A549 (cell line): ENCODE measurements at regions not wholly inside any gene's neighbourhood (a gene's known extent, or its start where the extent isn't known, plus 50 kb on each side); places are given as distances from the start of the nearest gene placed in this dataset.

Experiments used
- ATAC-seq, 2 experiments: fragments of 200-7000 bp in 1 of 2; fragments of >200 bp in 1 of 2; cut with Nextera tagmentation in 1 of 2; cut with Tn5 transposase in 1 of 2; 3 replicates each; pipeline versions ENCODE4 v1.8.0 to v1.9.1; 2018 to 2020; ENCODE audit warnings: mild to moderate bottlenecking in 1 of 2, moderate library complexity in 1 of 2
- CTCF ChIA-PET: fragments of 300-600 bp; sonication (Branson Sonifier 250); formaldehyde crosslinking; extraction: SDS; loops from one replicate; lab custom pipeline; 2021; ENCODE audit warnings: antibody characterized with exemption, inconsistent platforms; lab: Yijun Ruan, JAX
- POLR2A ChIA-PET: fragments of 350-600 bp; formaldehyde crosslinking; extraction: SDS; loops from one replicate; lab custom pipeline; 2021; ENCODE audit warnings: antibody characterized with exemption, inconsistent platforms; lab: Yijun Ruan, JAX
- DNase-seq, 2 experiments: peaks; one replicate each; pipeline versions ENCODE4 v3.0.0 to v3.0.0-alpha.2; 2011 to 2016; ENCODE audit warnings: low read depth in 1 of 2, low spot score in 1 of 2
- FAIRE-seq: peaks from 2 replicates; lab custom pipeline; 2011; peaks lifted over from hg19 to GRCh38; lab: Jason Lieb, UNC
- H3K27ac ChIP-seq, 2 experiments: fragments of >200 bp; sonication (Bioruptor Twin); formaldehyde crosslinking; 3 replicates each; pipeline ENCODE4 v1.5.1; 2016 to 2017
- H3K4me1 ChIP-seq: fragments of >200 bp; sonication (Bioruptor Twin); formaldehyde crosslinking; 3 replicates; pipeline ENCODE4 v1.6.1; 2016
- H3K4me2 ChIP-seq: fragments of >200 bp; sonication (Bioruptor Twin); formaldehyde crosslinking; 3 replicates; pipeline ENCODE4 v1.6.1; 2016
- H3K4me3 ChIP-seq: fragments of >200 bp; sonication (Bioruptor Twin); formaldehyde crosslinking; 3 replicates; pipeline ENCODE4 v1.5.1; 2016
- H3K9me3 ChIP-seq: fragments of >200 bp; sonication (Bioruptor Twin); formaldehyde crosslinking; 3 replicates; pipeline ENCODE4 v1.6.1; 2016
- CBX2 ChIP-seq: fragments of 200-600 bp; sonication (generic); IDR thresholded peaks from 2 replicates; pipeline ENCODE4 v1.6.1; 2016; ENCODE audit warnings: low read depth, mild to moderate bottlenecking, borderline replicate concordance
- CBX8 ChIP-seq: fragments of 200-600 bp; sonication (generic); IDR thresholded peaks from 2 replicates; pipeline ENCODE4 v1.6.1; 2016
- CHD2 ChIP-seq: fragments of 150-350 bp; IDR thresholded peaks from 2 replicates; pipeline ENCODE4 v1.6.1; 2014; ENCODE audit warnings: low read length; ENCODE audit not compliant: partially characterized antibody
- CHD4 ChIP-seq: fragments of 200-600 bp; sonication (generic); IDR thresholded peaks from 2 replicates; pipeline ENCODE4 v1.6.1; 2016; ENCODE audit warnings: antibody characterized with exemption, mild to moderate bottlenecking, borderline replicate concordance
- CTCF ChIP-seq: fragments of >200 bp; sonication (Bioruptor Twin); formaldehyde crosslinking; IDR thresholded peaks from 3 replicates; pipeline ENCODE4 v1.5.1; 2016
- E2F6 ChIP-seq: IDR thresholded peaks from 2 replicates; pipeline ENCODE4 v1.6.1; 2012; ENCODE audit warnings: low read depth, borderline replicate concordance
- EHMT2 ChIP-seq: fragments of 200-600 bp; sonication (generic); IDR thresholded peaks from 2 replicates; pipeline ENCODE4 v1.6.1; 2016; ENCODE audit warnings: antibody characterized with exemption, low read depth, mild to moderate bottlenecking, moderate library complexity
- EP300 ChIP-seq, 2 experiments: fragments of >200 bp; sonication (Bioruptor Twin); formaldehyde crosslinking; IDR thresholded peaks; 2 replicates in 1 of 2; 3 replicates in 1 of 2; pipeline ENCODE4 v1.6.1; 2016 to 2017
- FOSB ChIP-seq: fragments of 250-450 bp; sonication (Bioruptor Pico); IDR thresholded peaks from 2 replicates; pipeline ENCODE4 v1.5.0; 2020; ENCODE audit warnings: mild to moderate bottlenecking, moderate library complexity
- HDAC2 ChIP-seq: fragments of 200-600 bp; sonication (generic); IDR thresholded peaks from 2 replicates; pipeline ENCODE4 v1.6.1; 2016
- HMGXB4 ChIP-seq: fragments of 250-450 bp; sonication (Bioruptor Pico); IDR thresholded peaks from 2 replicates; pipeline ENCODE4 v1.5.0; 2021; ENCODE audit warnings: mild to moderate bottlenecking, moderate library complexity, borderline replicate concordance
- HOXB13 ChIP-seq: fragments of 250-450 bp; sonication (Bioruptor Pico); IDR thresholded peaks from 2 replicates; pipeline ENCODE4 v1.5.0; 2020; ENCODE audit warnings: low read depth, mild to moderate bottlenecking, moderate library complexity
- HOXB5 ChIP-seq: fragments of 250-450 bp; sonication (Bioruptor Pico); IDR thresholded peaks from 2 replicates; pipeline ENCODE4 v1.5.0; 2020; ENCODE audit warnings: mild to moderate bottlenecking, moderate library complexity
- JUN ChIP-seq, 2 experiments: fragments of >200 bp; sonication (Bioruptor Twin); formaldehyde crosslinking; IDR thresholded peaks; 2 replicates in 1 of 2; 3 replicates in 1 of 2; pipeline ENCODE4 v1.6.1; 2016 to 2017
- KDM1A ChIP-seq: fragments of 200-600 bp; sonication (generic); IDR thresholded peaks from 2 replicates; pipeline ENCODE4 v1.6.1; 2016; ENCODE audit warnings: low read depth, mild to moderate bottlenecking
- KDM5A ChIP-seq: fragments of 200-600 bp; sonication (generic); IDR thresholded peaks from 2 replicates; pipeline ENCODE4 v1.6.1; 2016; ENCODE audit warnings: antibody characterized with exemption, mild to moderate bottlenecking
- MAX ChIP-seq: IDR thresholded peaks from 2 replicates; pipeline ENCODE4 v1.6.1; 2012
- NPAS2 ChIP-seq: fragments of 250-450 bp; sonication (Bioruptor Pico); IDR thresholded peaks from 2 replicates; pipeline ENCODE4 v1.8.0; 2022; ENCODE audit warnings: mild to moderate bottlenecking, moderate library complexity, borderline replicate concordance
- NR3C1 ChIP-seq: fragments of >200 bp; sonication (Bioruptor Twin); formaldehyde crosslinking; IDR thresholded peaks from 3 replicates; pipeline ENCODE4 v1.6.1; 2017
- PHF8 ChIP-seq: fragments of 200-600 bp; sonication (generic); IDR thresholded peaks from 2 replicates; pipeline ENCODE4 v1.6.1; 2016; ENCODE audit warnings: low read depth, mild to moderate bottlenecking, antibody characterized with exemption, moderate library complexity, borderline replicate concordance
- POLR2A ChIP-seq: IDR thresholded peaks from 2 replicates; pipeline ENCODE4 v1.6.1; 2012; ENCODE audit warnings: mild to moderate bottlenecking, low read length
- POLR2AphosphoS2 ChIP-seq: conservative IDR thresholded peaks from 2 replicates; pipeline ENCODE4 v1.6.1; 2012; ENCODE audit warnings: low read length, improper control_type of control experiment, inconsistent platforms
- RAD21 ChIP-seq, 2 experiments: fragments of >200 bp in 1 of 2; sonication (Bioruptor Twin) in 1 of 2; formaldehyde crosslinking in 1 of 2; IDR thresholded peaks in 1 of 2; conservative IDR thresholded peaks in 1 of 2; 2 replicates in 1 of 2; 3 replicates in 1 of 2; pipeline ENCODE4 v1.6.1; 2012 to 2018; ENCODE audit warnings: inconsistent platforms in 1 of 2
- RARB ChIP-seq: fragments of 250-450 bp; sonication (Bioruptor Pico); IDR thresholded peaks from 2 replicates; pipeline ENCODE4 v1.8.0; 2021; ENCODE audit warnings: mild to moderate bottlenecking, moderate library complexity
- RCOR1 ChIP-seq: fragments of 150-350 bp; IDR thresholded peaks from 2 replicates; pipeline ENCODE4 v1.6.1; 2014; ENCODE audit warnings: antibody characterized with exemption, low read length, low read depth
- SREBF2 ChIP-seq: fragments of 450-650 bp; IDR thresholded peaks from 2 replicates; pipeline ENCODE4 v1.6.1; 2014; ENCODE audit warnings: mild to moderate bottlenecking, moderate library complexity
- TFCP2L1 ChIP-seq: fragments of 250-450 bp; sonication (Bioruptor Pico); IDR thresholded peaks from 2 replicates; pipeline ENCODE4 v1.5.0; 2021; ENCODE audit warnings: mild to moderate bottlenecking
- USF2 ChIP-seq: fragments of 450-650 bp; IDR thresholded peaks from 2 replicates; pipeline ENCODE4 v1.6.1; 2014; ENCODE audit warnings: antibody characterized with exemption
- ZC3H11A ChIP-seq: fragments of 450-650 bp; IDR thresholded peaks from 2 replicates; pipeline ENCODE4 v1.6.1; 2014; ENCODE audit warnings: antibody characterized with exemption, mild to moderate bottlenecking
- ZFP36 ChIP-seq: fragments of 450-650 bp; IDR thresholded peaks from 2 replicates; pipeline ENCODE4 v1.6.1; 2014; ENCODE audit warnings: borderline replicate concordance; ENCODE audit not compliant: partially characterized antibody
- ZNF302 ChIP-seq: fragments of 250-450 bp; sonication (Bioruptor Pico); IDR thresholded peaks from 2 replicates; pipeline ENCODE4 v1.9.0; 2021; ENCODE audit warnings: inconsistent platforms, mild to moderate bottlenecking, moderate library complexity
- WGBS: methylation state at CpG from one replicate; pipeline ENCODE4 v1.1.6; 2017; ENCODE audit errors: missing lambda C conversion rate; 5-methylcytosine and 5-hydroxymethylcytosine counted together

GRCh38 chr10:23974746-23975272 lies 234.1 kb upstream of the KIAA1217 start:
- H3K4me1 ChIP-seq, result no peaks in the 10 kb centered on the region
- ChIA-PET POLR2A (no interaction called here), CTCF (interaction anchor here (0.6 to 0.9 kb wide), 4 partner anchors 20 to 529 kb away, joined by 3 to 4 read pairs (median 4); no protein-coding TSS in a partner anchor)
- H3K9me3 ChIP-seq, result no peaks in the 10 kb centered on the region
- DNase-seq, result no peak
- no peak overlapping the region for H3K4me2 ChIP-seq
- no peak for ATAC-seq
- H3K4me3 ChIP-seq, result no peak overlapping the region
- WGBS, result 12% methylated on average over 4 of the region's 4 CpGs
- no peak for TF ChIP-seq TFCP2L1 (CRISPR knock-in tag)
- no peak for TF ChIP-seq POLR2AphosphoS2
- no peak for TF ChIP-seq KDM1A
- TF ChIP-seq JUN (IDR thresholded peaks at IDR 0.05), result no peak
- no peak for TF ChIP-seq CTCF
- no peak for TF ChIP-seq HOXB5 (CRISPR knock-in tag)
- no peak for TF ChIP-seq PHF8
- no peak for TF ChIP-seq POLR2A
- no peak for TF ChIP-seq NR3C1
- no peak for TF ChIP-seq RCOR1
- no peak for TF ChIP-seq CBX2
- no peak for TF ChIP-seq HOXB13 (CRISPR knock-in tag)
- no peak for TF ChIP-seq HDAC2
- no peak for TF ChIP-seq USF2
- no peak for TF ChIP-seq CBX8
- TF ChIP-seq CHD4, result no peak
- no peak for FAIRE-seq
- no peak overlapping the region for H3K27ac ChIP-seq

GRCh38 chr10:23975431-23975830 lies 233.5 kb upstream of the KIAA1217 start:
- DNase-seq (no peak), FAIRE-seq (no peak), ATAC-seq (no peak)
- WGBS, result 0% methylated on average over 1 of the region's 1 CpG
- H3K9me3 ChIP-seq, result no peaks in the 10 kb centered on the region
- ChIA-PET CTCF (interaction anchor here (0.6 kb wide), 1 partner anchor 31 kb away, joined by 3 read pairs; no protein-coding TSS in a partner anchor), POLR2A (no interaction called here)
- no peak overlapping the region for H3K27ac ChIP-seq
- H3K4me3 ChIP-seq, result no peak overlapping the region
- no peaks in the 10 kb centered on the region for H3K4me1 ChIP-seq
- TF ChIP-seq TFCP2L1 (CRISPR knock-in tag), result no peak
- no peak for TF ChIP-seq CHD2
- no peak for TF ChIP-seq KDM1A
- no peak for TF ChIP-seq MAX
- TF ChIP-seq JUN (IDR thresholded peaks at IDR 0.05), result no peak
- no peak overlapping the region for H3K4me2 ChIP-seq

- ATAC-seq, result no peak
- Histone ChIP-seq H3K4me1 (no peaks in the 10 kb centered on the region), H3K9me3 (no peaks in the 10 kb centered on the region), H3K4me2 (no peak overlapping the region)
- POLR2A ChIA-PET, result no interaction called here
- 0% methylated on average over 1 of the region's 1 CpG for WGBS
- DNase-seq, result no peak
- TF ChIP-seq NPAS2 (CRISPR knock-in tag) (no peak), RARB (CRISPR knock-in tag) (no peak), E2F6 (no peak), CHD4 (no peak), ZNF302 (CRISPR knock-in tag) (no peak), ZFP36 (no peak), PHF8 (no peak), HMGXB4 (no peak), RAD21 (conservative IDR thresholded peaks at IDR 0.05 in 1 of 2, IDR thresholded peaks at IDR 0.05 in 1 of 2) (no peak), FOSB (CRISPR knock-in tag) (no peak), RCOR1 (no peak), ZC3H11A (no peak), SREBF2 (no peak), EHMT2 (no peak), EP300 (IDR thresholded peaks at IDR 0.05) (no peak), HOXB13 (CRISPR knock-in tag) (no peak), KDM5A (no peak), CBX8 (no peak)
- TF ChIP-seq, all 56 proteins: peak for 0
- no peak overlapping the region for H3K4me3 ChIP-seq
- no peak for FAIRE-seq
- no peak overlapping the region for H3K27ac ChIP-seq
- CTCF ChIA-PET, result no interaction called here
Observed at GRCh38 chr10:23976275-23976674, 232.7 kb upstream of the KIAA1217 start.
